GM23338 (cell line): ENCODE measurements at regions not wholly inside any gene's neighbourhood (a gene's known extent, or its start where the extent isn't known, plus 50 kb on each side); places are given as distances from the start of the nearest gene placed in this dataset.

Experiments used
- ATAC-seq: fragments of 200-7000 bp; cut with Tn5 transposase; 3 replicates; pipeline ENCODE4 v1.9.1; 2020
- DNase-seq: peaks from one replicate; pipeline ENCODE4 v3.0.0-alpha.2; 2015; ENCODE audit warnings: low spot score
- H2AFZ ChIP-seq: fragments of 200-600 bp; sonication (generic); 2 replicates; pipeline ENCODE4 v1.8.0; 2016; ENCODE audit warnings: antibody characterized with exemption, mild to moderate bottlenecking, moderate library complexity
- H3F3A ChIP-seq: fragments of 200-600 bp; sonication (generic); replicated peaks from 2 replicates; pipeline ENCODE4 v1.8.0; 2017; ENCODE audit warnings: antibody characterized with exemption, mixed run types, low read depth
- H3K27ac ChIP-seq: fragments of 200-600 bp; sonication (generic); 2 replicates; pipeline ENCODE4 v1.6.1; 2016; ENCODE audit warnings: low read depth
- H3K27me3 ChIP-seq: fragments of 200-600 bp; sonication (generic); 2 replicates; pipeline ENCODE4 v1.8.0; 2016; ENCODE audit warnings: mild to moderate bottlenecking, mixed run types, moderate library complexity; ENCODE audit not compliant: insufficient read depth
- H3K36me3 ChIP-seq: fragments of 200-600 bp; sonication (generic); 2 replicates; pipeline ENCODE4 v1.8.0; 2016; ENCODE audit warnings: mild to moderate bottlenecking; ENCODE audit not compliant: insufficient read depth
- H3K4me1 ChIP-seq: fragments of 200-600 bp; sonication (generic); 2 replicates; pipeline ENCODE4 v1.8.0; 2016; ENCODE audit warnings: mild to moderate bottlenecking, moderate library complexity; ENCODE audit not compliant: insufficient read depth
- H3K4me2 ChIP-seq: fragments of 200-600 bp; sonication (generic); 2 replicates; pipeline ENCODE4 v1.7.1; 2017; ENCODE audit warnings: mixed run types
- H3K4me3 ChIP-seq: fragments of 200-600 bp; sonication (generic); 2 replicates; pipeline ENCODE4 v1.6.1; 2016; ENCODE audit warnings: mixed run types
- H3K79me2 ChIP-seq: fragments of 200-600 bp; sonication (generic); replicated peaks from 2 replicates; pipeline ENCODE4 v1.8.0; 2017; ENCODE audit warnings: mild to moderate bottlenecking; ENCODE audit not compliant: insufficient read depth
- H3K9me2 ChIP-seq: fragments of 200-600 bp; sonication (generic); 2 replicates; pipeline ENCODE4 v1.8.0; 2017; ENCODE audit not compliant: insufficient read depth
- H4K20me1 ChIP-seq: fragments of 200-600 bp; sonication (generic); replicated peaks from 2 replicates; pipeline ENCODE4 v1.8.0; 2017; ENCODE audit warnings: mild to moderate bottlenecking; ENCODE audit not compliant: insufficient read depth
- H3K27ac Mint-ChIP-seq: 2 replicates; pipeline ENCODE4 v1.8.0; 2020; ENCODE audit warnings: inconsistent platforms, mild to moderate bottlenecking, moderate library complexity, mixed read lengths
- H3K27me3 Mint-ChIP-seq: 3 replicates; pipeline ENCODE4 v1.8.0; 2022; ENCODE audit warnings: low read depth, mild to moderate bottlenecking, moderate library complexity, mixed read lengths, inconsistent platforms; ENCODE audit not compliant: insufficient read depth, poor library complexity
- H3K36me3 Mint-ChIP-seq: 3 replicates; pipeline ENCODE4 v1.8.0; 2021; ENCODE audit warnings: low read depth, mild to moderate bottlenecking, inconsistent platforms, moderate library complexity, mixed read lengths
- H3K4me1 Mint-ChIP-seq: 3 replicates; pipeline ENCODE4 v1.8.0; 2020; ENCODE audit warnings: mild to moderate bottlenecking, inconsistent platforms, mixed read lengths
- H3K4me3 Mint-ChIP-seq: 3 replicates; pipeline ENCODE4 v1.8.0; 2021; ENCODE audit warnings: moderate library complexity, mild to moderate bottlenecking, inconsistent platforms, mixed read lengths
- H3K9me3 Mint-ChIP-seq: 3 replicates; pipeline ENCODE4 v1.8.0; 2020; ENCODE audit warnings: moderate library complexity, mild to moderate bottlenecking, inconsistent platforms, mixed read lengths
- CREB1 ChIP-seq: fragments of 250-450 bp; sonication (Bioruptor Pico); IDR thresholded peaks from 2 replicates; pipeline ENCODE4 v1.5.0; 2020; ENCODE audit warnings: low read depth, mild to moderate bottlenecking, moderate library complexity
- EZH2 ChIP-seq: fragments of 200-600 bp; sonication (generic); IDR thresholded peaks from one replicate; pipeline ENCODE4 v1.8.0; 2017; ENCODE audit warnings: antibody characterized with exemption, mild to moderate bottlenecking, low read depth; ENCODE audit not compliant: unreplicated experiment
- EZH2phosphoT487 ChIP-seq: fragments of 200-600 bp; sonication (generic); IDR thresholded peaks from one replicate; pipeline ENCODE4 v1.8.1; 2018; ENCODE audit warnings: antibody characterized with exemption; ENCODE audit not compliant: unreplicated experiment
- JUNB ChIP-seq: IDR thresholded peaks from one replicate; pipeline ENCODE4 v1.6.1; 2016; ENCODE audit warnings: antibody characterized with exemption; ENCODE audit not compliant: unreplicated experiment
- NANOG ChIP-seq: IDR thresholded peaks from 2 replicates; pipeline ENCODE4 v1.6.1; 2016; ENCODE audit warnings: antibody characterized with exemption, borderline replicate concordance
- POLR2AphosphoS5 ChIP-seq: IDR thresholded peaks from 2 replicates; pipeline ENCODE4 v1.6.1; 2016; ENCODE audit warnings: antibody characterized with exemption, low read depth
- STAT1 ChIP-seq: IDR thresholded peaks from one replicate; pipeline ENCODE4 v1.6.1; 2016; ENCODE audit warnings: antibody characterized with exemption; ENCODE audit not compliant: unreplicated experiment
- ZNF114 ChIP-seq: fragments of 250-450 bp; sonication (Bioruptor Pico); IDR thresholded peaks from 2 replicates; pipeline ENCODE4 v1.5.0; 2020; ENCODE audit warnings: mild to moderate bottlenecking, moderate library complexity
- ZNF331 ChIP-seq: fragments of 250-450 bp; sonication (Bioruptor Pico); IDR thresholded peaks from 2 replicates; pipeline ENCODE4 v1.5.0; 2020; ENCODE audit warnings: low read depth, mild to moderate bottlenecking, moderate library complexity
- TF ChIP-seq, protein P1 (sequence below): IDR thresholded peaks from 2 replicates; pipeline ENCODE4 v1.6.1; 2016; ENCODE audit warnings: antibody characterized with exemption
- TF ChIP-seq, protein P2 (sequence below): fragments of 250-450 bp; sonication (Bioruptor Pico); IDR thresholded peaks from 2 replicates; pipeline ENCODE4 v1.5.0; 2020; ENCODE audit warnings: mild to moderate bottlenecking, moderate library complexity
- TF ChIP-seq, protein P3 (sequence below), 2 experiments: fragments of 200-600 bp in 1 of 2; sonication (generic) in 1 of 2; conservative IDR thresholded peaks; 2 replicates each; pipeline versions ENCODE4 v1.5.1 to v1.6.1; 2016 to 2017; ENCODE audit warnings: antibody characterized with exemption in 2 of 2, low read depth in 2 of 2, mild to moderate bottlenecking in 2 of 2, moderate library complexity in 1 of 2

DNA sequence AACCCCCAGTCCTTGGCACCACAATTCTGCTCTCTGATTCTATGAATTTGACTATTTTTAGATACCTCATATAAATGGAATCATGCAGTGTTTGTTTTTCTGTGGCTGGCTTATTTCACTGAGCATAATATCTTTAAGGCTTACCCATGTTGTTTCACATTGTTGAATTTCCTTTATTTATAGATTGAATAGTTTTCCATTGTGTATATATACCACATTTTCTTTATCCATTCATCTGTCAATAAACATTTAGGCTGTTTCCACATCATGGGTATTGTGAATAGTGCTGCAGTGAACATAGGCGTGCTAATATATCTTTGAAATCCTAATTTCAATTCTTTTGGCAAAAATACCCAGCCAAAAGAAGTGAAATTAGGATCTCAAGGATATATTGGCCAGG, 126.7 kb upstream of the SLC38A2 start:
- Histone ChIP-seq H3K4me1 (peaks cover 4% of the 10 kb centered on the region; the same call in 1 of the 2 replicates), H3K9me2 (no peaks in the 10 kb centered on the region; the same call in 1 of the 2 replicates), H3F3A (no peaks in the 10 kb centered on the region), H3K27me3 (no peaks in the 10 kb centered on the region), H3K79me2 (no peaks in the 10 kb centered on the region), H3K27ac (no peak overlapping the region), H3K4me2 (no peak overlapping the region), H3K36me3 (no peaks in the 10 kb centered on the region), H4K20me1 (no peaks in the 10 kb centered on the region), H2AFZ (no peak overlapping the region), H3K4me3 (no peak overlapping the region)
- no peak for DNase-seq
- ATAC-seq, result no peak
- peaks cover 8% of the 10 kb centered on the region; the same call in 2 of the 3 replicates for H3K4me1 Mint-ChIP-seq
- no peaks in the 10 kb centered on the region for H3K27me3 Mint-ChIP-seq
- H3K36me3 Mint-ChIP-seq, result peaks cover 19% of the 10 kb centered on the region; the same call in 2 of the 3 replicates
- no peak overlapping the region for H3K4me3 Mint-ChIP-seq
- no peak overlapping the region for H3K27ac Mint-ChIP-seq
- H3K9me3 Mint-ChIP-seq, result peaks cover 13% of the 10 kb centered on the region; the same call in 2 of the 3 replicates
- TF ChIP-seq POLR2AphosphoS5, result no peak
- TF ChIP-seq, protein P1, sequence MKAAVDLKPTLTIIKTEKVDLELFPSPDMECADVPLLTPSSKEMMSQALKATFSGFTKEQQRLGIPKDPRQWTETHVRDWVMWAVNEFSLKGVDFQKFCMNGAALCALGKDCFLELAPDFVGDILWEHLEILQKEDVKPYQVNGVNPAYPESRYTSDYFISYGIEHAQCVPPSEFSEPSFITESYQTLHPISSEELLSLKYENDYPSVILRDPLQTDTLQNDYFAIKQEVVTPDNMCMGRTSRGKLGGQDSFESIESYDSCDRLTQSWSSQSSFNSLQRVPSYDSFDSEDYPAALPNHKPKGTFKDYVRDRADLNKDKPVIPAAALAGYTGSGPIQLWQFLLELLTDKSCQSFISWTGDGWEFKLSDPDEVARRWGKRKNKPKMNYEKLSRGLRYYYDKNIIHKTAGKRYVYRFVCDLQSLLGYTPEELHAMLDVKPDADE, result no peak

DNA sequence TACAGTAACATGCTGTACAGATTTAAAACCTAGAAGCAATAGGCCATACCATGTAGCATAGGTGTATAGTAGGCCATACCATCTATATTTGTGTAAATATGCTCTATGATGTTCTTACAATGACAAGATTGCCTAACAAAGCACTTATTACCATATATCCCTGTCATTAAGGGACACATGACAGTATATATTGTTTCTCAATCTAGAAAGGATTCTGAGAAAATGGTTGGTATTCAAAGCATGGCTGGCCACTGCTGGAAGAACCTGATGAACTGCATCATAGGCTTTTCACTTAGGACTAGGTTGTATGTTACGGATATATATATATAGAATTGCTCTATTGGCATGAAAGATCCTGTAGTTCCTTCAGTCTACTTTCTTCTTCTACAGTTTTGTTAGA, 125.2 kb upstream of the SLC38A2 start:
- Histone ChIP-seq H3K79me2 (no peaks in the 10 kb centered on the region), H3K9me2 (no peaks in the 10 kb centered on the region; the same call in 1 of the 2 replicates), H2AFZ (no peak overlapping the region), H3K4me3 (no peak overlapping the region), H3K4me2 (no peak overlapping the region), H3K36me3 (no peaks in the 10 kb centered on the region), H3K4me1 (peaks cover 7% of the 10 kb centered on the region), H3F3A (no peaks in the 10 kb centered on the region), H4K20me1 (no peaks in the 10 kb centered on the region), H3K27ac (no peak overlapping the region), H3K27me3 (no peaks in the 10 kb centered on the region)
- Mint-ChIP-seq H3K4me1 (peaks cover 19% of the 10 kb centered on the region; the same call in 2 of the 3 replicates), H3K4me3 (no peak overlapping the region), H3K27ac (no peak overlapping the region), H3K27me3 (no peaks in the 10 kb centered on the region), H3K36me3 (peaks cover 19% of the 10 kb centered on the region; the same call in 2 of the 3 replicates), H3K9me3 (peaks cover 13% of the 10 kb centered on the region; the same call in 2 of the 3 replicates)
- ATAC-seq (no peak), DNase-seq (no peak)
- TF ChIP-seq JUNB (no peak), NANOG (no peak), EZH2 (no peak), POLR2AphosphoS5 (no peak), ZNF331 (CRISPR knock-in tag) (no peak), STAT1 (no peak), ZNF114 (CRISPR knock-in tag) (no peak), CREB1 (CRISPR knock-in tag) (no peak), EZH2phosphoT487 (no peak)
- TF ChIP-seq, protein P2, sequence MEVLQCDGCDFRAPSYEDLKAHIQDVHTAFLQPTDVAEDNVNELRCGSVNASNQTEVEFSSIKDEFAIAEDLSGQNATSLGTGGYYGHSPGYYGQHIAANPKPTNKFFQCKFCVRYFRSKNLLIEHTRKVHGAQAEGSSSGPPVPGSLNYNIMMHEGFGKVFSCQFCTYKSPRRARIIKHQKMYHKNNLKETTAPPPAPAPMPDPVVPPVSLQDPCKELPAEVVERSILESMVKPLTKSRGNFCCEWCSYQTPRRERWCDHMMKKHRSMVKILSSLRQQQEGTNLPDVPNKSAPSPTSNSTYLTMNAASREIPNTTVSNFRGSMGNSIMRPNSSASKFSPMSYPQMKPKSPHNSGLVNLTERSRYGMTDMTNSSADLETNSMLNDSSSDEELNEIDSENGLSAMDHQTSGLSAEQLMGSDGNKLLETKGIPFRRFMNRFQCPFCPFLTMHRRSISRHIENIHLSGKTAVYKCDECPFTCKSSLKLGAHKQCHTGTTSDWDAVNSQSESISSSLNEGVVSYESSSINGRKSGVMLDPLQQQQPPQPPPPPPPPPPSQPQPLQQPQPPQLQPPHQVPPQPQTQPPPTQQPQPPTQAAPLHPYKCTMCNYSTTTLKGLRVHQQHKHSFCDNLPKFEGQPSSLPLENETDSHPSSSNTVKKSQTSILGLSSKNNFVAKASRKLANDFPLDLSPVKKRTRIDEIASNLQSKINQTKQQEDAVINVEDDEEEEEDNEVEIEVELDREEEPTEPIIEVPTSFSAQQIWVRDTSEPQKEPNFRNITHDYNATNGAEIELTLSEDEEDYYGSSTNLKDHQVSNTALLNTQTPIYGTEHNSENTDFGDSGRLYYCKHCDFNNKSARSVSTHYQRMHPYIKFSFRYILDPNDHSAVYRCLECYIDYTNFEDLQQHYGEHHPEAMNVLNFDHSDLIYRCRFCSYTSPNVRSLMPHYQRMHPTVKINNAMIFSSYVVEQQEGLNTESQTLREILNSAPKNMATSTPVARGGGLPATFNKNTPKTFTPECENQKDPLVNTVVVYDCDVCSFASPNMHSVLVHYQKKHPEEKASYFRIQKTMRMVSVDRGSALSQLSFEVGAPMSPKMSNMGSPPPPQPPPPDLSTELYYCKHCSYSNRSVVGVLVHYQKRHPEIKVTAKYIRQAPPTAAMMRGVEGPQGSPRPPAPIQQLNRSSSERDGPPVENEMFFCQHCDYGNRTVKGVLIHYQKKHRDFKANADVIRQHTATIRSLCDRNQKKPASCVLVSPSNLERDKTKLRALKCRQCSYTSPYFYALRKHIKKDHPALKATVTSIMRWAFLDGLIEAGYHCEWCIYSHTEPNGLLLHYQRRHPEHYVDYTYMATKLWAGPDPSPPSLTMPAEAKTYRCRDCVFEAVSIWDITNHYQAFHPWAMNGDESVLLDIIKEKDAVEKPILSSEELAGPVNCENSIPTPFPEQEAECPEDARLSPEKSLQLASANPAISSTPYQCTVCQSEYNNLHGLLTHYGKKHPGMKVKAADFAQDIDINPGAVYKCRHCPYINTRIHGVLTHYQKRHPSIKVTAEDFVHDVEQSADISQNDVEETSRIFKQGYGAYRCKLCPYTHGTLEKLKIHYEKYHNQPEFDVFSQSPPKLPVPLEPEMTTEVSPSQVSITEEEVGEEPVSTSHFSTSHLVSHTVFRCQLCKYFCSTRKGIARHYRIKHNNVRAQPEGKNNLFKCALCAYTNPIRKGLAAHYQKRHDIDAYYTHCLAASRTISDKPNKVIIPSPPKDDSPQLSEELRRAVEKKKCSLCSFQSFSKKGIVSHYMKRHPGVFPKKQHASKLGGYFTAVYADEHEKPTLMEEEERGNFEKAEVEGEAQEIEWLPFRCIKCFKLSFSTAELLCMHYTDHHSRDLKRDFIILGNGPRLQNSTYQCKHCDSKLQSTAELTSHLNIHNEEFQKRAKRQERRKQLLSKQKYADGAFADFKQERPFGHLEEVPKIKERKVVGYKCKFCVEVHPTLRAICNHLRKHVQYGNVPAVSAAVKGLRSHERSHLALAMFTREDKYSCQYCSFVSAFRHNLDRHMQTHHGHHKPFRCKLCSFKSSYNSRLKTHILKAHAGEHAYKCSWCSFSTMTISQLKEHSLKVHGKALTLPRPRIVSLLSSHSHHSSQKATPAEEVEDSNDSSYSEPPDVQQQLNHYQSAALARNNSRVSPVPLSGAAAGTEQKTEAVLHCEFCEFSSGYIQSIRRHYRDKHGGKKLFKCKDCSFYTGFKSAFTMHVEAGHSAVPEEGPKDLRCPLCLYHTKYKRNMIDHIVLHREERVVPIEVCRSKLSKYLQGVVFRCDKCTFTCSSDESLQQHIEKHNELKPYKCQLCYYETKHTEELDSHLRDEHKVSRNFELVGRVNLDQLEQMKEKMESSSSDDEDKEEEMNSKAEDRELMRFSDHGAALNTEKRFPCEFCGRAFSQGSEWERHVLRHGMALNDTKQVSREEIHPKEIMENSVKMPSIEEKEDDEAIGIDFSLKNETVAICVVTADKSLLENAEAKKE (CRISPR knock-in tag), result no peak
- TF ChIP-seq, protein P3, sequence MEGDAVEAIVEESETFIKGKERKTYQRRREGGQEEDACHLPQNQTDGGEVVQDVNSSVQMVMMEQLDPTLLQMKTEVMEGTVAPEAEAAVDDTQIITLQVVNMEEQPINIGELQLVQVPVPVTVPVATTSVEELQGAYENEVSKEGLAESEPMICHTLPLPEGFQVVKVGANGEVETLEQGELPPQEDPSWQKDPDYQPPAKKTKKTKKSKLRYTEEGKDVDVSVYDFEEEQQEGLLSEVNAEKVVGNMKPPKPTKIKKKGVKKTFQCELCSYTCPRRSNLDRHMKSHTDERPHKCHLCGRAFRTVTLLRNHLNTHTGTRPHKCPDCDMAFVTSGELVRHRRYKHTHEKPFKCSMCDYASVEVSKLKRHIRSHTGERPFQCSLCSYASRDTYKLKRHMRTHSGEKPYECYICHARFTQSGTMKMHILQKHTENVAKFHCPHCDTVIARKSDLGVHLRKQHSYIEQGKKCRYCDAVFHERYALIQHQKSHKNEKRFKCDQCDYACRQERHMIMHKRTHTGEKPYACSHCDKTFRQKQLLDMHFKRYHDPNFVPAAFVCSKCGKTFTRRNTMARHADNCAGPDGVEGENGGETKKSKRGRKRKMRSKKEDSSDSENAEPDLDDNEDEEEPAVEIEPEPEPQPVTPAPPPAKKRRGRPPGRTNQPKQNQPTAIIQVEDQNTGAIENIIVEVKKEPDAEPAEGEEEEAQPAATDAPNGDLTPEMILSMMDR (conservative IDR thresholded peaks at IDR 0.05; ENCODE audit: low read depth in 2 of 2), result no peak
- TF ChIP-seq, protein P1, result no peak
